Kidney (tissue), 13 donors: ENCODE measurements at regions not wholly inside any gene's neighbourhood (a gene's known extent, or its start where the extent isn't known, plus 50 kb on each side); places are given as distances from the start of the nearest gene placed in this dataset.

Experiments
- DNase-seq, 5 donors: peaks; one replicate each; pipeline ENCODE4 v3.0.0-alpha.2; 2013 to 2020
- FAIRE-seq: peaks from 2 replicates; lab custom pipeline; 2012; peaks lifted over from hg19 to GRCh38; lab: Jason Lieb, UNC
- H3K27ac ChIP-seq, 2 donors: one replicate each; pipeline ENCODE4 v1.7.0; 2013; ENCODE audit warnings: low read depth in 2 of 2, low read length in 2 of 2, inconsistent platforms in 1 of 2
- H3K27me3 ChIP-seq: one replicate; pipeline ENCODE4 v1.7.1; 2013; ENCODE audit warnings: low read length, inconsistent platforms; ENCODE audit not compliant: control insufficient read depth, insufficient read depth
- H3K36me3 ChIP-seq, 3 donors: one replicate each; pipeline versions ENCODE4 v1.7.0 to v1.7.1; 2013; ENCODE audit warnings: low read length in 3 of 3, control low read depth in 1 of 3, inconsistent platforms in 1 of 3; ENCODE audit not compliant: insufficient read depth in 3 of 3, control insufficient read depth in 2 of 3
- H3K4me1 ChIP-seq, 3 donors: one replicate each; pipeline versions ENCODE4 v1.7.0 to v1.7.1; 2013; ENCODE audit warnings: low read length in 3 of 3, inconsistent platforms in 1 of 3, low read depth in 1 of 3; ENCODE audit not compliant: control insufficient read depth in 2 of 3, insufficient read depth in 2 of 3
- H3K4me3 ChIP-seq, 3 donors: one replicate each; pipeline versions ENCODE4 v1.7.0 to v1.8.1; 2013; ENCODE audit warnings: low read length in 3 of 3, control low read depth in 1 of 3, inconsistent platforms in 1 of 3
- H3K9ac ChIP-seq, 3 donors: one replicate each; pipeline versions ENCODE4 v1.7.0 to v1.7.1; 2013; ENCODE audit warnings: low read length in 3 of 3, control low read depth in 1 of 3, inconsistent platforms in 1 of 3
- H3K9me3 ChIP-seq, 3 donors: one replicate each; pipeline versions ENCODE4 v1.7.0 to v1.7.1; 2013; ENCODE audit warnings: low read length in 3 of 3, control low read depth in 1 of 3, inconsistent platforms in 1 of 3; ENCODE audit not compliant: control insufficient read depth in 2 of 3, insufficient read depth in 1 of 3
- intact Hi-C: fragments of 100-400 bp; cut with DNase I; formaldehyde crosslinking; loops from one replicate; pipeline ENCODE4 v1.11.1; 2022
- TF ChIP-seq, protein P1 (sequence below): IDR thresholded peaks from 3 replicates; pipeline ENCODE4 v1.5.1; 2012; ENCODE audit warnings: mild to moderate bottlenecking, moderate library complexity, borderline replicate concordance; ENCODE audit not compliant: insufficient read depth; ENCODE audit errors: extremely low read depth
- donor health status: control.
- donor health status: control.
- donor health status: control.
- donor health status: control.
- donor health status: control.
- donor health status: DM: yes; HTN: yes; CAD: no.
- donor health status: Normal renal cell carcinoma (clear cell type).

DNA sequence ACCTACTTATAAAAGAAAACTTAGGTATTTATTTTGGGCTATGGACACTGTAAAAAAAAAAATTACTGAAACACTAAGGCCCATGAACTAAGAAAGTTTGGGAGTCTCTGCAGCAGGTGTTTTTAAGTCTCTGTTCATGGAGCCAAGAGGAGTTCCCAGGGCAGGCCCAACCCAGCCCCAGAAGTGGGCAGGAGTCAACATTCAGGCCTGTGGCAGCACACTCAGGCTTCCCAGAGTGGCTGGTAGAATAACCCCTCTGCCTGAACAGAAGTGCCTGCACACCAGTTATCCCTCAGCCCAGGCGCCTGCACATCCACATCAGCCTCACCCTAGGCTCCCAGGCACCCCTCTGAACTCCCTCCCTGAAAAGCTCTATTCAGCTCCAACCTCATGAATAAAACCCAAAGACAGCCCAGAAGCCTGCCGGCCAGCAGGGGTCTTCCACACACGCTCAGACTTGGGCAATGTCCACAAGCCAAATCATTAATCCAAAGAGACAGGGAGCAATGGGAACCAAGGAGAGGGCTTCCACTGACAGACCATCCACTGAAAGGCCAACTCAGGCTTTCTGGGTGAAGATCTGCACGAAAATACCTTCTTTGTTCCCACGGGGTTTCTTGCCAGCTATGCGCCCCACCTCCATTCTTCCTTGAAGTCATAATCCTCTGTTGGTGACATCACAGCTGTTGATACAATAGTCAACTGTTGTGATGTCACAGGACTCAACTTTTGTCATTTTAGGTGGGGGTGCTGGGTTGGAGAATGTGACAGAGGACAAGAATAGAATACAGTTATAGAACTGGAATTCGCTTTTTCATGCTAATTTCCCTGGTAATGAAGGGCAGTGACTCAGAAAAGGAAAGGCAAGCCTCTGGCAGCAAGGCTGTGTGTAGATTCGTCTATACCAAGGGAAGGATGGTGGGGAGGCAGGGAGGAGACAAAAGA lies 83.7 kb downstream of the RPL27A start:
- no peaks in the 10 kb centered on the region for H3K27me3 ChIP-seq
- no peak overlapping the region for H3K9ac ChIP-seq
- intact Hi-C loops: no loop called here
- DNase-seq (no peak), FAIRE-seq (no peak)
- no peaks in the 10 kb centered on the region for H3K36me3 ChIP-seq
- TF ChIP-seq, protein P1, sequence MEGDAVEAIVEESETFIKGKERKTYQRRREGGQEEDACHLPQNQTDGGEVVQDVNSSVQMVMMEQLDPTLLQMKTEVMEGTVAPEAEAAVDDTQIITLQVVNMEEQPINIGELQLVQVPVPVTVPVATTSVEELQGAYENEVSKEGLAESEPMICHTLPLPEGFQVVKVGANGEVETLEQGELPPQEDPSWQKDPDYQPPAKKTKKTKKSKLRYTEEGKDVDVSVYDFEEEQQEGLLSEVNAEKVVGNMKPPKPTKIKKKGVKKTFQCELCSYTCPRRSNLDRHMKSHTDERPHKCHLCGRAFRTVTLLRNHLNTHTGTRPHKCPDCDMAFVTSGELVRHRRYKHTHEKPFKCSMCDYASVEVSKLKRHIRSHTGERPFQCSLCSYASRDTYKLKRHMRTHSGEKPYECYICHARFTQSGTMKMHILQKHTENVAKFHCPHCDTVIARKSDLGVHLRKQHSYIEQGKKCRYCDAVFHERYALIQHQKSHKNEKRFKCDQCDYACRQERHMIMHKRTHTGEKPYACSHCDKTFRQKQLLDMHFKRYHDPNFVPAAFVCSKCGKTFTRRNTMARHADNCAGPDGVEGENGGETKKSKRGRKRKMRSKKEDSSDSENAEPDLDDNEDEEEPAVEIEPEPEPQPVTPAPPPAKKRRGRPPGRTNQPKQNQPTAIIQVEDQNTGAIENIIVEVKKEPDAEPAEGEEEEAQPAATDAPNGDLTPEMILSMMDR: no peak
- peak overlapping the region in 1 of 2 donors; percentile 20 for H3K27ac ChIP-seq
- H3K4me3 ChIP-seq: no peak overlapping the region
- H3K4me1 ChIP-seq: peaks cover 0 to 3% (median under 1%) of the 10 kb centered on the region in 3 donors
- no peaks in the 10 kb centered on the region for H3K9me3 ChIP-seq

DNA sequence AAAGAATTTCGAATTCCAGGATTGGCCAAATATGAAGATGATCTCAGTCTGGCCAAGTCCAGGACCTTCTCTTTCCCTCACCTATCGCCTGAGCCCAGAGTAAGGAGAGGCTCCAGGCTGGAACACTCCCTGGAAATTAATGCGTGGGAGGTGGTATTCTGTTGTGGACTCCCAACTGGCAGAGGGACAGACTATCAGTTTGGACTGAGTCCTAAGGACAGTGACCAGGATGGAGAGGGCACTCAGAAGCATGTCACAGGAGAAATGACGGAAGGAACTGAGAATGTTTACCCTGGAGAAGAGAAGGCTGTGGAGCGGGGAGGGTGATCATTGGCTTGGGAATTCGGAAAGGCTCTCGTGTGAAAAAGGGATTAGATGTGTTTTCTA lies 84.4 kb downstream of the RPL27A start:
- H3K4me1 ChIP-seq: no peaks in the 10 kb centered on the region
- FAIRE-seq (no peak), DNase-seq (no peak)
- TF ChIP-seq, protein P1: no peak
- H3K27me3 ChIP-seq: no peaks in the 10 kb centered on the region
- H3K4me3 ChIP-seq: no peak overlapping the region
- H3K9ac ChIP-seq: no peak overlapping the region
- intact Hi-C loops: no loop called here
- H3K36me3 ChIP-seq: no peaks in the 10 kb centered on the region
- no peaks in the 10 kb centered on the region for H3K9me3 ChIP-seq
- peak overlapping the region in 1 of 2 donors; percentile 20 for H3K27ac ChIP-seq

DNA sequence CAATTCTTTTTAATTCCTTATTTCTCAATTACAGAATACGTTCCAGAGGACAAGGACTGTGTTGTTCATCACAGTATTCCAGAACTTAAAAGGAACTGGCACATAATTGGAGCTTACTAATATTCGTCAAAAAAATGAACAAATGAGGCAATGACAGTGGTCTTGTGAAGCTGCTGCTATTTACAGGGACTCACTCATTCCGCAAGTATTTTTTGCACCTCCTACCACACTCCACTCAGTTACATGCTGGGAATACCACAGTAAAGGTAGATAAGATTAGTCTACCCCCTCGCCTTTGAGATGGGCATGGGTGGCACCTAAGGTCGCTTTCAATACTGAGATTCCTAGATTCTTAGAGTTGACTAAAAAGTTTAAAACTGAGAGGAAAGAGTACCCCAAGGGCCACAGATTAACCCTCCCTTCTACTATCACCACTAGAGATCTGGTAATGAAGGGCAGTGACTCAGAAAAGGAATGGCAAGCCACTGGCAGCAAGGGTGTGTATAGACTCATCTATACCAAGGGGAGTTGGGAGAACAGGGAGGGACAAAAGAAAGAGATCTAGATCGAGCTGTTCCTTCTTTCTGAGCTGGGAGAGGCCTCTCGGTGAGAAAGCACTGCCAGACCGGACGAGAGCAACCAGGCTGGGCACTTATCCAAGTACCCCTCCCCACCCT lies 85.0 kb downstream of the RPL27A start:
- no peak overlapping the region for H3K4me3 ChIP-seq
- DNase-seq (no peak), FAIRE-seq (no peak)
- H3K36me3 ChIP-seq: no peaks in the 10 kb centered on the region
- H3K27me3 ChIP-seq: no peaks in the 10 kb centered on the region
- TF ChIP-seq, protein P1: no peak
- no peaks in the 10 kb centered on the region for H3K4me1 ChIP-seq
- no peak overlapping the region for H3K9ac ChIP-seq
- H3K9me3 ChIP-seq: no peaks in the 10 kb centered on the region
- intact Hi-C loops: no loop called here
- peak overlapping the region in 1 of 2 donors; percentile 28 for H3K27ac ChIP-seq
